ENCODE measurements at regions not wholly inside any gene's neighbourhood (a gene's known extent, or its start where the extent isn't known, plus 50 kb on each side); places are given as distances from the start of the nearest gene placed in this dataset.

- 89% methylated on average over 1 of the region's 1 CpG; no CpG with 5 or more reads in 1 of the 2 experiments for WGBS, 2 experiments (ENCODE audit: extremely low coverage in 1 of 2, insufficient coverage in 1 of 2, insufficient read length in 1 of 2, insufficient replicate concordance in 2 of 2, low coverage in 1 of 2, low lambda C conversion rate in 2 of 2, missing lambda C conversion rate in 1 of 2)
- no peak overlapping the region for H2AFZ ChIP-seq (ENCODE audit: low read length)
- POLR2A ChIA-PET (ENCODE audit: partially characterized antibody), result no interaction called here
Measured at GRCh38 chr7:94182066-94182465, 177.9 kb upstream of the BET1 start.

More at GRCh38 chr7:94182066-94182465, 177.9 kb upstream of the BET1 start:
- H3K4ac ChIP-seq (replicated peaks; ENCODE audit: insufficient read length, low read depth, low read length), result no peak overlapping the region
- no peak overlapping the region for H2BK5ac ChIP-seq (ENCODE audit: low read depth, low read length)
- no peaks in the 10 kb centered on the region for H3K23me2 ChIP-seq (ENCODE audit: low read depth, low read length)
- H3K27ac ChIP-seq (ENCODE audit: low read depth, low read length), result no peak overlapping the region
- no peaks in the 10 kb centered on the region for H3K79me1 ChIP-seq (ENCODE audit: low read depth, low read length)
- H3K4me1 ChIP-seq (replicated peaks in 1 of 4; ENCODE audit: control insufficient read depth in 3 of 4, insufficient read depth in 4 of 4, low read length in 3 of 4), result no peaks in the 10 kb centered on the region; a peak in 1 of 7 replicates
- H2BK12ac ChIP-seq (ENCODE audit: low read depth, low read length), result no peak overlapping the region; the same call in 1 of the 2 replicates
- FAIRE-seq (no peak), DNase-seq (ENCODE audit: low read depth in 1 of 2, low spot score in 2 of 2) (no peak)
- no peak overlapping the region for H3K23ac ChIP-seq (ENCODE audit: insufficient read length)
- no peak overlapping the region for H2BK15ac ChIP-seq (ENCODE audit: low read length)
- H4K5ac ChIP-seq (ENCODE audit: insufficient read length, low read depth, low read length), result no peak overlapping the region
- no peaks in the 10 kb centered on the region for H3K79me2 ChIP-seq (ENCODE audit: control insufficient read depth in 1 of 2, insufficient read depth in 2 of 2, low read length in 2 of 2)
- no peak overlapping the region for H3K9ac ChIP-seq (replicated peaks in 1 of 4; ENCODE audit: extremely low read depth in 1 of 4, low read depth in 3 of 4, low read length in 3 of 4)
- H3K4me2 ChIP-seq (ENCODE audit: insufficient read depth in 1 of 2, low read depth in 2 of 2, low read length in 2 of 2), result no peak overlapping the region
- TF ChIP-seq TCF12 (IDR thresholded peaks at IDR 0.05; ENCODE audit: low read depth, low read length) (no peak), SAP30 (IDR thresholded peaks at IDR 0.05; ENCODE audit: insufficient read depth, insufficient replicate concordance, low read length) (no peak), SP4 (IDR thresholded peaks at IDR 0.05; ENCODE audit: low read length) (no peak), KDM4A (IDR thresholded peaks at IDR 0.05; ENCODE audit: low read depth, low read length, severe bottlenecking) (no peak), CTBP2 (IDR thresholded peaks at IDR 0.05; ENCODE audit: borderline replicate concordance, insufficient read depth, insufficient read length, low read length) (no peak), RNF2 (IDR thresholded peaks at IDR 0.05; ENCODE audit: borderline replicate concordance, low read depth, low read length, missing control alignments, poor library complexity, severe bottlenecking) (no peak), KDM1A (IDR thresholded peaks at IDR 0.05; ENCODE audit: borderline replicate concordance, low read length) (no peak), BCL11A (IDR thresholded peaks at IDR 0.05; ENCODE audit: low read depth in 2 of 2, low read length in 2 of 2) (no peak), NANOG (IDR thresholded peaks at IDR 0.05; ENCODE audit: insufficient read depth, low read depth, low read length, poor library complexity, severe bottlenecking) (no peak)
- H3K36me3 ChIP-seq (ENCODE audit: control insufficient read depth in 2 of 4, insufficient read depth in 4 of 4, low read length in 3 of 4), result no peaks in the 10 kb centered on the region
- CTCF ChIA-PET (ENCODE audit: partially characterized antibody), result no interaction called here
- H3K56ac ChIP-seq (replicated peaks; ENCODE audit: insufficient read length, low read depth, low read length), result no peak overlapping the region
- no peak overlapping the region for H3K18ac ChIP-seq (ENCODE audit: extremely low read depth, low read length)
- H3K9me3 ChIP-seq (ENCODE audit: insufficient read depth in 2 of 2, low read depth in 1 of 2, low read length in 1 of 2), result no peaks in the 10 kb centered on the region
- H3K14ac ChIP-seq (ENCODE audit: insufficient read length), result no peak overlapping the region
- no peak overlapping the region for H4K8ac ChIP-seq (ENCODE audit: extremely low read depth, insufficient read depth, low read length)
- no peak overlapping the region for H2AK5ac ChIP-seq (ENCODE audit: low read depth, low read length)
- no peak overlapping the region for H2BK20ac ChIP-seq (ENCODE audit: low read length)
- H3K27me3 ChIP-seq (replicated peaks in 1 of 4; ENCODE audit: control insufficient read depth in 3 of 4, extremely low read depth in 1 of 4, insufficient read depth in 3 of 4, low read length in 3 of 4), result peaks cover 0 to 2% (median 0%) of the 10 kb centered on the region in 4 experiments; a peak in 1 of 7 replicates
- no peak overlapping the region for H3K4me3 ChIP-seq (ENCODE audit: extremely low read depth in 1 of 4, insufficient read depth in 2 of 4, low read depth in 3 of 4, low read length in 4 of 4)
- H4K20me1 ChIP-seq (replicated peaks in 1 of 2; ENCODE audit: control insufficient read depth in 1 of 2, insufficient read depth in 2 of 2, low read length in 2 of 2), result no peaks in the 10 kb centered on the region
- H4K91ac ChIP-seq (replicated peaks; ENCODE audit: insufficient read length, low read length), result no peak overlapping the region
- H2BK120ac ChIP-seq (replicated peaks; ENCODE audit: low read depth, low read length), result no peak overlapping the region

Data from H1 (cell line).